OCI-LY3 (cell line): ENCODE measurements at regions not wholly inside any gene's neighbourhood (a gene's known extent, or its start where the extent isn't known, plus 50 kb on each side); places are given as distances from the start of the nearest gene placed in this dataset.

Experiments used
- H2AFZ ChIP-seq: fragments of 200-600, 300-600 bp; shearing (Covaris generic); 2 replicates; pipeline ENCODE4 v1.6.0; 2014; ENCODE audit warnings: antibody characterized with exemption, low read depth, low read length
- H3K27ac ChIP-seq: fragments of 200-600, 300-600 bp; sonication (generic); 2 replicates; pipeline ENCODE4 v1.5.1; 2014; ENCODE audit warnings: mild to moderate bottlenecking, low read length, moderate library complexity, mixed read lengths
- H3K27me3 ChIP-seq: fragments of 200-600, 300-600 bp; sonication (generic); 2 replicates; pipeline ENCODE4 v1.6.1; 2014; ENCODE audit warnings: low read depth, low read length, mixed read lengths
- H3K36me3 ChIP-seq: fragments of 200-600, 300-600 bp; sonication (generic); replicated peaks from 2 replicates; pipeline ENCODE3; 2014; ENCODE audit warnings: low read depth, low read length, mixed read lengths
- H3K4me1 ChIP-seq: fragments of 300-600, 200-600 bp; sonication (generic); 2 replicates; pipeline ENCODE4 v1.6.1; 2014; ENCODE audit warnings: low read length, mixed read lengths
- H3K4me2 ChIP-seq: fragments of 200-600, 300-600 bp; sonication (generic); 2 replicates; pipeline ENCODE4 v1.6.1; 2014; ENCODE audit warnings: low read length, mixed read lengths
- H3K4me3 ChIP-seq: fragments of 300-600, 200-600 bp; sonication (generic); 2 replicates; pipeline ENCODE4 v1.5.1; 2014; ENCODE audit warnings: antibody characterized with exemption, mild to moderate bottlenecking, low read length, moderate library complexity
- H3K79me2 ChIP-seq: fragments of 300-600, 200-600 bp; shearing (Covaris generic); 2 replicates; pipeline ENCODE4 v1.6.1; 2014; ENCODE audit warnings: mild to moderate bottlenecking, low read length, mixed read lengths
- H3K9ac ChIP-seq: fragments of 300-600, 200-600 bp; shearing (Covaris generic); 2 replicates; pipeline ENCODE4 v1.6.0; 2014; ENCODE audit warnings: mild to moderate bottlenecking, low read length, moderate library complexity
- H3K9me3 ChIP-seq: fragments of 200-600, 300-600 bp; shearing (Covaris generic); 2 replicates; pipeline ENCODE4 v1.6.1; 2014; ENCODE audit warnings: low read length, mixed read lengths; ENCODE audit not compliant: insufficient read depth
- H4K20me1 ChIP-seq: fragments of 200-600, 300-600 bp; sonication (generic); 2 replicates; pipeline ENCODE4 v1.6.1; 2016; ENCODE audit warnings: low read length, mixed read lengths; ENCODE audit not compliant: insufficient read depth
- EZH2phosphoT487 ChIP-seq: fragments of 200-600 bp; shearing (Covaris generic); IDR thresholded peaks from 2 replicates; pipeline ENCODE4 v1.6.1; 2018; ENCODE audit warnings: antibody characterized with exemption, mixed run types, low read depth
- TF ChIP-seq, protein P1 (sequence below): fragments of 200-600, 300-600 bp; sonication (generic); IDR thresholded peaks from 2 replicates; pipeline ENCODE4 v1.5.1; 2014; ENCODE audit warnings: antibody characterized with exemption, low read length, low read depth

DNA sequence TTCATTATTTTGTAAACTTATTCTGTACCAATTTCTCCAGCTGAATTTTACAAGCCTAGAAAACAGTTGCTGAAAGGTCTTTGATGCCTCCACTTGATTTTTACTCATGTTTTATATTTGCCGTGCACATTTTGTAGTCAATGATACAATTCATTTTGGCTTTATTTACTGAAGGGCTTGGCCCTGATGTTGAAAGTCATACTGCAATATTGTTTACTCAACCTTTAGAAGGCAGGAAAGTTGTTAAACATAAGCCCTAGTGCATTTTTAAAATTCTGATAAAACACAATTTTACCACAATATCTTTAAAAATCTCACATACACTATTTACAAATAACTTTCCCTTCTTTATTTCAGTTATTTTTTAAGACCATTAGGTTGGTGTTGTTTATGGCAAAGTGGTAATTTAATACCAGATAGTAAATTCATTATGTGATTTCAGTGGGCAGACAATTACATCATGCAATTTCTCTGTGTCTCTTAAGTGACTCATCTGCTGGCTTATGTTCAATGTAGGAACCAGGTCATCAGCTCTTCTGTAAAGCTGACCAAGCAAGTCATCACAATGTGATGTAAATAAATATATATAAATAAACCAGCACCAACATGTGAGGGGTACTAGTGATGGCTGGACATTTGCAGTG is 121.1 kb upstream of the SLC35B3 start:
- H3K9ac ChIP-seq: no peak overlapping the region
- H3K9me3 ChIP-seq: no peaks in the 10 kb centered on the region
- TF ChIP-seq EZH2phosphoT487: no peak
- TF ChIP-seq, protein P1, sequence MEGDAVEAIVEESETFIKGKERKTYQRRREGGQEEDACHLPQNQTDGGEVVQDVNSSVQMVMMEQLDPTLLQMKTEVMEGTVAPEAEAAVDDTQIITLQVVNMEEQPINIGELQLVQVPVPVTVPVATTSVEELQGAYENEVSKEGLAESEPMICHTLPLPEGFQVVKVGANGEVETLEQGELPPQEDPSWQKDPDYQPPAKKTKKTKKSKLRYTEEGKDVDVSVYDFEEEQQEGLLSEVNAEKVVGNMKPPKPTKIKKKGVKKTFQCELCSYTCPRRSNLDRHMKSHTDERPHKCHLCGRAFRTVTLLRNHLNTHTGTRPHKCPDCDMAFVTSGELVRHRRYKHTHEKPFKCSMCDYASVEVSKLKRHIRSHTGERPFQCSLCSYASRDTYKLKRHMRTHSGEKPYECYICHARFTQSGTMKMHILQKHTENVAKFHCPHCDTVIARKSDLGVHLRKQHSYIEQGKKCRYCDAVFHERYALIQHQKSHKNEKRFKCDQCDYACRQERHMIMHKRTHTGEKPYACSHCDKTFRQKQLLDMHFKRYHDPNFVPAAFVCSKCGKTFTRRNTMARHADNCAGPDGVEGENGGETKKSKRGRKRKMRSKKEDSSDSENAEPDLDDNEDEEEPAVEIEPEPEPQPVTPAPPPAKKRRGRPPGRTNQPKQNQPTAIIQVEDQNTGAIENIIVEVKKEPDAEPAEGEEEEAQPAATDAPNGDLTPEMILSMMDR: no peak
- no peak overlapping the region for H3K27ac ChIP-seq
- no peaks in the 10 kb centered on the region for H3K79me2 ChIP-seq
- H3K4me3 ChIP-seq: no peak overlapping the region
- H2AFZ ChIP-seq: no peak overlapping the region
- H3K4me1 ChIP-seq: no peaks in the 10 kb centered on the region
- no peaks in the 10 kb centered on the region for H4K20me1 ChIP-seq
- no peaks in the 10 kb centered on the region for H3K27me3 ChIP-seq
- H3K4me2 ChIP-seq: no peak overlapping the region
- H3K36me3 ChIP-seq: no peaks in the 10 kb centered on the region

- no peaks in the 10 kb centered on the region for H3K36me3 ChIP-seq
- H3K9ac ChIP-seq: no peak overlapping the region
- H2AFZ ChIP-seq: no peak overlapping the region
- no peaks in the 10 kb centered on the region for H3K4me1 ChIP-seq
- no peak overlapping the region for H3K4me3 ChIP-seq
- no peaks in the 10 kb centered on the region for H3K79me2 ChIP-seq
- H3K4me2 ChIP-seq: no peak overlapping the region
- H4K20me1 ChIP-seq: no peaks in the 10 kb centered on the region
- H3K9me3 ChIP-seq: no peaks in the 10 kb centered on the region
- TF ChIP-seq, protein P1: no peak
- no peak for TF ChIP-seq EZH2phosphoT487
- no peak overlapping the region for H3K27ac ChIP-seq
- H3K27me3 ChIP-seq: no peaks in the 10 kb centered on the region
Measured at GRCh38 chr6:8551993-8552392, 116.6 kb upstream of the SLC35B3 start.

- TF ChIP-seq, protein P1: no peak
- no peak for TF ChIP-seq EZH2phosphoT487
- no peak overlapping the region for H3K27ac ChIP-seq
- H3K79me2 ChIP-seq: no peaks in the 10 kb centered on the region
- H3K9ac ChIP-seq: no peak overlapping the region
- H3K36me3 ChIP-seq: no peaks in the 10 kb centered on the region
- no peaks in the 10 kb centered on the region for H3K9me3 ChIP-seq
- no peaks in the 10 kb centered on the region for H3K4me1 ChIP-seq
- no peak overlapping the region for H2AFZ ChIP-seq
- no peak overlapping the region for H3K4me2 ChIP-seq
- no peaks in the 10 kb centered on the region for H3K27me3 ChIP-seq
- H3K4me3 ChIP-seq: no peak overlapping the region
- H4K20me1 ChIP-seq: no peaks in the 10 kb centered on the region
Measured at GRCh38 chr6:8551386-8551785, 116.0 kb upstream of the SLC35B3 start.

DNA sequence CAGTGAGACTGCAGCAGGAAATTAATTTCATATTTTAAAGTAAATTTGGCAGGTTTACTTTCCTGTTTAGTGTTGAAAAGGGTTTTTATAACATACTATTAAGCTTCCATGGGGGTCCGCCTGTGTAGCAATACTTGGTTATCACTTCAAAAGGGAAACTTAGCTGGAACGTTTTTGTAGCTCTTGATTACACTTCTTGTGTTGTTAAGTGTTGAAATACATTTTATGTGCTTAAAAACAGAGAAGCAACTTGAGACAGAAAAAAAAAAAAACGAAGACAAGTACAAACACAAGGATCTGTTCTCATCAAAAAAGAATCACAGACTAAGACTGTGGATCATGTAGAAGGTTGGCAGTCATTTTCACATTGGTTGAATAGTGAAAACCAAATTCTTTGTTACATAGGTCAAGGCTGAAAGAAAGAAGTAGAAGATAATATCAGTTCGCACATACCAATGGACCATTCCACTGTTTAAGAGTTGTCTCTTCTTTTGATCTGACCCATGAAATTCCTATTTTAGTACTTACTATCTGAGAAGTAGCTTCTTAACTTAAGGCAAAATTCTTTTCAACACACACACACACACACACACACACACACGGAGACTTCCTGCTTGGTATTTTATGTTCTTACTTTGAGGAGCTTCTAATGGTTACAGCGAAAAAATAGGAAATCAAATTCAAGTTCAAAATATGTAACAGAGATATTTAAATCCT is 113.9 kb upstream of the SLC35B3 start:
- no peaks in the 10 kb centered on the region for H4K20me1 ChIP-seq
- peaks cover 8% of the 10 kb centered on the region for H3K4me1 ChIP-seq
- no peak for TF ChIP-seq EZH2phosphoT487
- TF ChIP-seq, protein P1: no peak
- H3K9ac ChIP-seq: no peak overlapping the region
- no peaks in the 10 kb centered on the region for H3K79me2 ChIP-seq
- H3K27me3 ChIP-seq: no peaks in the 10 kb centered on the region
- H3K9me3 ChIP-seq: no peaks in the 10 kb centered on the region
- H2AFZ ChIP-seq: no peak overlapping the region
- no peak overlapping the region for H3K4me2 ChIP-seq
- no peak overlapping the region for H3K27ac ChIP-seq
- no peaks in the 10 kb centered on the region for H3K36me3 ChIP-seq
- no peak overlapping the region for H3K4me3 ChIP-seq
